WTC11 (cell line): ENCODE measurements at regions not wholly inside any gene's neighbourhood (a gene's known extent, or its start where the extent isn't known, plus 50 kb on each side); places are given as distances from the start of the nearest gene placed in this dataset.

ENCODE experiments used
- AFF4 ChIP-seq: sonication (generic); formaldehyde crosslinking; IDR thresholded peaks from 2 replicates; pipeline ENCODE4 v1.8.1; 2023; ENCODE audit warnings: mild to moderate bottlenecking, missing genetic modification reagents, borderline replicate concordance
- ARID4B ChIP-seq: sonication (generic); formaldehyde crosslinking; IDR thresholded peaks from 2 replicates; pipeline ENCODE4 v1.8.0; 2023; ENCODE audit warnings: missing genetic modification reagents, mild to moderate bottlenecking, borderline replicate concordance
- ATF2 ChIP-seq: sonication (generic); formaldehyde crosslinking; IDR thresholded peaks from 2 replicates; pipeline ENCODE4 v1.8.1; 2022; ENCODE audit warnings: low read depth, missing genetic modification reagents, borderline replicate concordance
- CREM ChIP-seq: sonication (generic); formaldehyde crosslinking; IDR thresholded peaks from 2 replicates; pipeline ENCODE4 v1.8.1; 2022; ENCODE audit warnings: mild to moderate bottlenecking, missing genetic modification reagents, moderate library complexity
- CTCF ChIP-seq: fragments of 200-600 bp; IDR thresholded peaks from 2 replicates; pipeline ENCODE4 v1.8.0; 2022; ENCODE audit warnings: antibody characterized with exemption
- ETV6 ChIP-seq: sonication (generic); formaldehyde crosslinking; IDR thresholded peaks from 2 replicates; pipeline ENCODE4 v1.8.1; 2022; ENCODE audit warnings: mild to moderate bottlenecking, missing genetic modification reagents
- MAX ChIP-seq: sonication (generic); formaldehyde crosslinking; IDR thresholded peaks from 2 replicates; pipeline ENCODE4 v1.8.0; 2022; ENCODE audit warnings: mild to moderate bottlenecking, missing genetic modification reagents
- MXD4 ChIP-seq: fragments of 250-450 bp; sonication (Bioruptor Pico); IDR thresholded peaks from 2 replicates; pipeline ENCODE4 v1.8.0; 2021; ENCODE audit warnings: mild to moderate bottlenecking, moderate library complexity, borderline replicate concordance
- NFE2L1 ChIP-seq: sonication (generic); formaldehyde crosslinking; IDR thresholded peaks from 2 replicates; pipeline ENCODE4 v1.8.1; 2023; ENCODE audit warnings: missing genetic modification reagents
- STAT6 ChIP-seq: sonication (generic); formaldehyde crosslinking; conservative IDR thresholded peaks from 2 replicates; pipeline ENCODE4 v1.8.1; 2023; ENCODE audit warnings: mild to moderate bottlenecking, low read depth, missing genetic modification reagents, moderate library complexity
- TP53 ChIP-seq: sonication (generic); formaldehyde crosslinking; IDR thresholded peaks from 2 replicates; pipeline ENCODE4 v1.8.1; 2023; ENCODE audit warnings: mild to moderate bottlenecking, missing genetic modification reagents
- ZNF121 ChIP-seq: sonication (generic); formaldehyde crosslinking; IDR thresholded peaks from 2 replicates; pipeline ENCODE4 v1.8.0; 2023; ENCODE audit warnings: missing genetic modification reagents
- ZNF281 ChIP-seq: sonication (generic); formaldehyde crosslinking; IDR thresholded peaks from 2 replicates; pipeline ENCODE4 v1.8.0; 2023; ENCODE audit warnings: mild to moderate bottlenecking, missing genetic modification reagents

GRCh38 chr2:18706001-18706400 is 116.6 kb upstream of the NT5C1B start:
- no peak for TF ChIP-seq TP53 (CRISPR knock-in tag)
- no peak for TF ChIP-seq CTCF
- no peak for TF ChIP-seq CREM (CRISPR knock-in tag)
- no peak for TF ChIP-seq ETV6 (CRISPR knock-in tag)
- no peak for TF ChIP-seq ZNF281 (CRISPR knock-in tag)
- no peak for TF ChIP-seq MXD4 (CRISPR knock-in tag)
- TF ChIP-seq ARID4B (CRISPR knock-in tag): no peak
- no peak for TF ChIP-seq ATF2 (CRISPR knock-in tag)
- no peak for TF ChIP-seq STAT6 (CRISPR knock-in tag)
- TF ChIP-seq AFF4 (CRISPR knock-in tag): no peak
- TF ChIP-seq MAX: no peak
- no peak for TF ChIP-seq ZNF121
- TF ChIP-seq NFE2L1: no peak
